Right cardiac atrium (tissue), 5 donors: ENCODE measurements at regions not wholly inside any gene's neighbourhood (a gene's known extent, or its start where the extent isn't known, plus 50 kb on each side); places are given as distances from the start of the nearest gene placed in this dataset.

Experiments used
- ATAC-seq, 2 donors: fragments of 200-7000 bp; cut with Tn5 transposase; one replicate each; pipeline versions ENCODE4 v1.8.0 to v1.9.1; 2020; ENCODE audit warnings: moderate library complexity in 2 of 2, mild to moderate bottlenecking in 1 of 2
- DNase-seq, 3 donors: peaks; one replicate each; pipeline ENCODE4 v3.0.0-alpha.2; 2020
- H3K27ac ChIP-seq: one replicate; pipeline ENCODE4 v1.5.1; 2013; ENCODE audit warnings: mild to moderate bottlenecking, low read length, control low read depth, moderate library complexity
- H3K27me3 ChIP-seq: one replicate; pipeline ENCODE4 v1.6.1; 2013; ENCODE audit not compliant: control insufficient read depth, insufficient read depth
- H3K4me1 ChIP-seq: one replicate; pipeline ENCODE4 v1.6.1; 2013; ENCODE audit warnings: low read length; ENCODE audit not compliant: control insufficient read depth, insufficient read depth
- H3K4me3 ChIP-seq: one replicate; pipeline ENCODE4 v1.5.1; 2013; ENCODE audit warnings: low read length, control low read depth
- H3K9me3 ChIP-seq: one replicate; pipeline ENCODE4 v1.6.1; 2013; ENCODE audit warnings: low read length; ENCODE audit not compliant: control insufficient read depth
- WGBS: extraction: QIAGEN DNeasy Blood & Tissue Kit; methylation state at CpG from one replicate; pipeline ENCODE4 v1.1.7; 2013; 5-methylcytosine and 5-hydroxymethylcytosine counted together
- intact Hi-C, 4 donors: fragments of 100-400 bp; cut with DNase I; formaldehyde crosslinking; loops; one replicate each; pipeline versions ENCODE4 v1.11.0 to v1.14.0; 2022 to 2023
- donor health status: healthy with polysubstance abuse.
- donor health status: DM: no; HTN: yes; CAD: no.
- donor health status: DM: no; HTN: no; CAD: no.
- donor health status: DM: no; HTN: yes; CAD: no; lungs with severe emphysema.
- donor health status: DM: yes; HTN: yes; CAD: no.

DNA sequence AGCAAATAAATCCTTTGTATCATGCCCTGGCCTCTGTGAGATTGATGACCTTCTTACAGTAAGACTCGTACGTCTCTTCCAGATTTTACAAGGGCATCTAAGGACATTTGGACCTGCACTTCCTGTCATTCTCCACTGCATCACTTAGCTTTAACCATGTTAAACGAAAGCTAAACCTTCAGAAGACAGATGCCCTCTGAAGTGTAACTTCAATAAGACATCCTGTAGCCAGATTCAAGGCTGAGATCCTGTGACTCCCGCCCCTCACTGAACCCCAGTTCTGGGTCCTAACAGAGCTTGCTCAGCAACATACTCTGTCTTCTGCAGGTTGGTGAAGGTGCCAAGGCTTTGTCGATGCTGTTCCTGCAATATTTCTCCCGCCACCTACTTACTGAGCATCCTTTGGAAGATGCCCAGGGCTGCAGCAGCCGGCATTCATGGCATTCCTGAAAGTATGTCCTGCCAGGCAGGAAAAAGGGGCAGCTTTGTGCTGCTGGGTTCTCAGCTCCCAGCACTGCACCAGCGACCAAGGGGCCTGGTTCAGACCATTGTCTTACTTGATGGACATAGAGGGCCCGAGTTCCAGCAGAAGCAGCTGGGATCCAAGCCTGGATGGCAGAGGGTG lies 131.1 kb downstream of the AXIN2 start:
- H3K4me3 ChIP-seq = no peak overlapping the region
- intact Hi-C loops = no loop called here
- no peaks in the 10 kb centered on the region for H3K4me1 ChIP-seq
- WGBS = 45% methylated on average over 9 of the region's 9 CpGs
- ATAC-seq (peak; percentile 36 to 83), DNase-seq (peak in 2 of 3 donors; percentile 63 to 65)
- no peak overlapping the region for H3K27ac ChIP-seq
- no peaks in the 10 kb centered on the region for H3K27me3 ChIP-seq
- no peaks in the 10 kb centered on the region for H3K9me3 ChIP-seq

DNA sequence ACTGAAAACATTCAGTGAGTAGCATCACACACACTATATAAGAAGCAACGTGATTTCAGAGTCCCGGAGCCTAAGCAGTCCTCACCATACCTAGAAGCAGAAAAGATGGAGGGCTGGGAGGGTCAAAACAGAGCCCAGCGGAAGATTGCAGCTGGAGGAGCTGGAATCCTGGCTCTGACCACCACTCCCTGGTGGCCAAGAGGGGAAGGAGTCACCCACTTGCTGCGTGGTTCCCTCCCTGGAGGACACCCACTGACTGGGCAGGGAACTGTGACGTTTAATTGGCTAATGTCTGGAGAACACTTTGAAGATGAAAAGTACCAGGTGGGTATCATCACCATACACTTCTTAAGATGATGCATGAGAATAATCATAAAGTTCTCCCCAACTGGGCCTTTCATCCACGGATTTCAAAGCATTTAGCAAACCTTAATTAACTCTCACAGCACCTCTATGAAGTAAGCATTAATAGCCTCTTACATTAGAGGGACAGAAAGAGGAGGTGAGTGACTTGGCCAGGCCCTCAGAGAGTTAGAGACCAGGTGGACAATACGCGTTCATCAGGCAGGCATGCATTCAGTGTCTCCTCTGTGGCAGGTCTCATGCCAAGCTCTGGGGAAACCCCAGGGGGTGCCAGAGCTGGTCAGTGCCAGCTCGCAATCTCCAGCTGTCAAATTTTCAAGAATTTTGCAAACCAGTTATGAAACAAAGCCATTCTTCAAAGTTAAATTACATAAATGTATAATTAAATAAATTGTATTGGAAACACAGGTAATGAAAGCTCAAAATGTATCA lies 137.9 kb downstream of the AXIN2 start:
- intact Hi-C loops = no loop called here
- Histone ChIP-seq H3K4me3 (no peak overlapping the region), H3K27ac (no peak overlapping the region), H3K27me3 (no peaks in the 10 kb centered on the region), H3K4me1 (peaks cover 1% of the 10 kb centered on the region), H3K9me3 (no peaks in the 10 kb centered on the region)
- DNase-seq = no peak
- no peak for ATAC-seq
- WGBS = 60% methylated on average over 9 of the region's 9 CpGs

DNA sequence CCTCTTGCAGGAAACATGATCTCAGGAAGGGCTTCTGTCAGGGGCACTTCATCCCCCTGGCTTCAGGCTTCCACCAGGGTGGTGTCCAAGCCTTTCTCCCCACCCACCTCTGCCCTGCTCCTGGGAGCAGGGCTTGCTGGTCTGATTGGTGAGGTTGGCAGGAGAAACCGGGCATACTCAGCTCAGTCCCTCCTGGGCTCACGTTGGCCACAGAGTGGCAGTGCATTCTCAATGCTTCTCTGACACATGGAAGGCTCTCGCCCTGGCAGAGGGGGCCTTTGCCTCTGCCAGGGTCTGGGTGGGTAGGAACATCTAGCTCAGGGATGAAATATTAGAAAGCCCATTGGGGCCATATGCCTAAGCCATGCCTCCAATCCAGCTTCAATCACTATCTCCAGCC lies 142.8 kb downstream of the AXIN2 start:
- intact Hi-C loops = no loop called here

DNA sequence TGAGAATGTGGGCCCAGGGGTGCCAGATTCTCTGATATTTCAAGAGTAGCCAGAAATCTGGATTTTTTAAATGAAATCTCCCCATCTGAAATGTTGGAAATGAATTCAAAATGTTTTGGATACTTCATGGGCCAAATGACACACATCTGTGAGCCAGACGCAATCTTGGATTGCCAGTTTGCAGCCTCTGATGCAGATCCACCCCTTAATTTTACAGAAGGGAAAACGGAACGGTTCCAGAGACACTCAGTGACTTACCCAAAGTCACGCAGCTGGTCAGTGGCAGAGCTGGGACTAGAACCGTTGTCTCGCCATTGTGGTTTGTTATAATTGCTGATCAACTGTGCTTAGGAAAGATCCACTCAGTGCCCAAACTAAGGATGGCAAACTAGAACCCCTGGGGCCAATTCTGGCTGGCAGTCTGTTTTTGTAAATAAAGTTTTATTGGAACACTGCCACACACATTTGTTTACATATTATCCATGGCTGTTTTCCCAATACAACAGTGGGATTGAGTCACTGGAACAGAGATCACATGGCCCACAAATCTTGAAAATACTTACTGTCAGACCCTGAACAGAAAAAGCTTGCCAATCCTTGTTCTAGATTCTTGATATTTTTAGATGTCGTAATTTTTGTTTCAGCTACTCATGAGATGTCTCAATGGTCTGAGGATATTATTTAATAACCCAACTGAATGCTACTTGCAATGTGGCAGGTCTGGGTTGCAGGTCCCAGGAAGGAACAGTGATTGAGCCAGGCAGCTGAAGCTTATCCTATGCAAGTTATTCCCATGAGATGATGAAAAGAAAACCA lies 143.8 kb downstream of the AXIN2 start:
- no peak overlapping the region for H3K4me3 ChIP-seq
- H3K27ac ChIP-seq = no peak overlapping the region
- no peaks in the 10 kb centered on the region for H3K9me3 ChIP-seq
- no peaks in the 10 kb centered on the region for H3K27me3 ChIP-seq
- no peaks in the 10 kb centered on the region for H3K4me1 ChIP-seq
- intact Hi-C loops = no loop called here
- DNase-seq (no peak), ATAC-seq (no peak)
- WGBS = 89% methylated on average over 7 of the region's 7 CpGs

More for the DNA sequence above, 142.8 kb downstream of the AXIN2 start:
- DNase-seq = peak in 1 of 3 donors; percentile 52
- peaks cover 1% of the 10 kb centered on the region for H3K4me1 ChIP-seq
- 40% methylated on average over 3 of the region's 3 CpGs for WGBS
- peak; percentile 50 to 70 for ATAC-seq
- no peaks in the 10 kb centered on the region for H3K27me3 ChIP-seq
- H3K9me3 ChIP-seq = no peaks in the 10 kb centered on the region
- H3K27ac ChIP-seq = no peak overlapping the region
- H3K4me3 ChIP-seq = no peak overlapping the region

DNA sequence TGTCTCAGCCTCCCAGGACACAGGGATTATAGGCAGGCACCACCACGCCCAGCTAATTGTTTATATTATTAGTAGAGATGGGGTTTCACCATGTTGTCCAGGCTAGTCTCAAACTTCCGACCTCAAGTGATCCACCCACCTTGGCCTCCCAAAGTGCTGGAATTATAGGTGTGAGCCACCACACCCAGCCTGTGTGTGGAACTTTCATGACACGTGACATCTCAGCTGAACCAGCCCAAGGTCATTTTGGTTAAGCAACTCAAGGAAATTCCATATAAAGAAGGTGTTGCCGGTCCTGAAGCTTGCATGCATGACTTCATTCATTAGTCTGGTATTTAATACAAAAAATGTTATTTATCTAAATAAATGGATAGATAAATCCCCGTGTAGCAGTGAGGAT lies 145.5 kb downstream of the AXIN2 start:
- intact Hi-C loops = no loop called here
- Histone ChIP-seq H3K9me3 (no peaks in the 10 kb centered on the region), H3K4me1 (no peaks in the 10 kb centered on the region), H3K27ac (no peak overlapping the region), H3K27me3 (no peaks in the 10 kb centered on the region), H3K4me3 (no peak overlapping the region)
- WGBS = 83% methylated on average over 5 of the region's 5 CpGs
- ATAC-seq = no peak
- no peak for DNase-seq

DNA sequence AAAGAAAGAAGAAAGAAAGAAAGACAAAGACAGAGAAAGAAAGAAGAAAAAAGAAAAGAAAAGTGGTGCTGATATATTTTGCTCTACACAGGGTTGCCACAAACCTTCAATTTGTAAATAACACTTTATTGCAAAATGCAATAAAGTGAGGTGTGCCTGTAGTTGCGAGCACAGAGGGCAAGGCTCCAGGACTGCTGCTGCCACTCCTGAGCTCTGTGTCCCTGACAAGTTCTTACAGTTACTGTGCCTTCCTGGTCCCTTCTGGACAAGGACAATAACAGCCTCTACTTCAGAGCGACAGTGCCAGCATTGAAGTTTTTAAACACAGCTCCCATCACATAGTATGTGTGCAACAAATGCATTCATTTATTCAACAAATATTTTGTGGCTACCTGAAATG lies 148.1 kb downstream of the AXIN2 start:
- intact Hi-C loops = no loop called here
- no peak overlapping the region for H3K4me3 ChIP-seq
- WGBS = 95% methylated on average over 2 of the region's 2 CpGs

DNA sequence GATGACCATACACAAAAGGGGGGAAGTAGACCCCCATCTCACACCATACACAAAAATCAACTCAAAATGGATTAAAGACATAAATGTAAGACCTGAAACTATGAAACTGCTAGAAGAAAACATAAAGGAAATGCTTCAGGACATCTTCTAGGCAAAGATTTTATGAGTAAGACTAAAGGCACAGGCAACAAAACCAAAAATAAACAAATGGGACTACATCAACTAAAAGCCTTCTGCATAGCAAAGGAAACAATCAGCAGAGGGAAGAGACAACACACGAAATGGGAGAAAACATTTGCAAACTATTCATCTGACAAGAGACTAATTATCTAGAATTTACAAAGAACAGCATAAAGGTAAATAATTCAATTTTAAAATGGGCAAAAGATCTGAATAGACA lies 152.1 kb downstream of the AXIN2 start:
- peaks cover 2% of the 10 kb centered on the region for H3K4me1 ChIP-seq
- no peak for ATAC-seq
- no peak overlapping the region for H3K27ac ChIP-seq
- no peak overlapping the region for H3K4me3 ChIP-seq
- no peak for DNase-seq
- 42% methylated on average over 1 of the region's 1 CpG for WGBS
- no peaks in the 10 kb centered on the region for H3K27me3 ChIP-seq
- H3K9me3 ChIP-seq = no peaks in the 10 kb centered on the region
- intact Hi-C loops = no loop called here

More for the DNA sequence above, 148.1 kb downstream of the AXIN2 start:
- ATAC-seq = no peak
- H3K27me3 ChIP-seq = no peaks in the 10 kb centered on the region
- no peak for DNase-seq
- H3K9me3 ChIP-seq = no peaks in the 10 kb centered on the region
- H3K4me1 ChIP-seq = no peaks in the 10 kb centered on the region
- no peak overlapping the region for H3K27ac ChIP-seq

DNA sequence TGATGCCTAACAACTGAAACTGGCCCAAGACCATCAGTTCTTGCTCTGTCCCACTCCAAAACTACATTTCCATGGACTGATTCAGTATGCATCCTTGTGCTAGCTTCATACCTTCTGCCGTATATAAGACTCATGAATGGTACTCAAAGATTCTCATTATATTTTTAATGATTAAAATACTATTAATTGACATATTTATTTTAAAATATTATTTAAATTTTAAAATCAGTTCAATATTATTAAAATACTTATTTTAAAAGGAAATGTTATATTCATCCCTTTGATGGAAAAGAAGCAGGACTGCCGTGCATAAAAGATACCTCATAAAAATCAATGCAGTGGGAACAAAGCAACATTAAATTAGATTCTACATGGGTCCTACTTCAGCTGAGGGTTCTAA lies 153.4 kb downstream of the AXIN2 start:
- intact Hi-C loops = no loop called here
- WGBS = 96% methylated on average over 2 of the region's 2 CpGs
- no peak overlapping the region for H3K27ac ChIP-seq
- ATAC-seq (no peak), DNase-seq (no peak)
- H3K9me3 ChIP-seq = no peaks in the 10 kb centered on the region
- H3K27me3 ChIP-seq = no peaks in the 10 kb centered on the region
- H3K4me3 ChIP-seq = no peak overlapping the region
- H3K4me1 ChIP-seq = peaks cover 2% of the 10 kb centered on the region

DNA sequence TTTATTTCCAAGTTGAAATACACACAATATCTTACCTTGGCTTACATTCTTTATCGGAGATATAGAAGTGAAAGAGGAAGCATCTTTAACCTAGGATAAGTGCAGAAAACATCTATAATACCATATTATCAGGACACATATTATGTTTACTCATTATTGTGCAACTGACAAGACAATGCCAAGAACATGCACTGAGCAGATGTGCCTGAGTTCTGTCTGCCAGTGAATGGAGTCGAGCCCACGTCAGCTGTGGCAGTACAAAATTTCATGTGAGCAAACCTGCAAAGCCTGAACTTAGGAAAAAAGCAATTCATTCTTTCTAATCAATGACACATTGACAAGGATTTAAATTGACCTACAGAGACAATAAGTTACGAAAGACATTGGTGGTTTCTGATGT lies 154.4 kb downstream of the AXIN2 start:
- Histone ChIP-seq H3K27ac (no peak overlapping the region), H3K9me3 (no peaks in the 10 kb centered on the region), H3K4me1 (peaks cover 2% of the 10 kb centered on the region), H3K4me3 (no peak overlapping the region), H3K27me3 (no peaks in the 10 kb centered on the region)
- intact Hi-C loops = no loop called here
- DNase-seq (no peak), ATAC-seq (no peak)
- 73% methylated on average over 4 of the region's 4 CpGs for WGBS

DNA sequence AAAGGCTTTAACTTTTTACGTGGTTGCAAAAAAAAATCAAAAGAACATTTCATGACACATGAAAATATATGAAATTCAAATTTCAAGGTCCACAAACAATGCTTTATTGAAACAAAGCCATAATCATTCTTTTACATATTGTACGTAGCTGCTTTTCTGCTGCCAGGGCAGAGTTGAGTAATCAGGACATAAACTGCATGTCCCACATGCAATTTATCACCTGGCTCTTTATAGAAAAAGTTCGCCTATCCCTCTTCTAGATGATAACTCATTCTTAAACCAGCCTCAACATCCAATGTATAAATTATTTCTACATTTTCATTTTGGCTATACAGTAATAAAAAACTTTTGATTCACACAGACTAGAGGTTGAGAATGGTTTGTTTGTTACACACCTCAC lies 154.9 kb downstream of the AXIN2 start:
- 84% methylated on average over 3 of the region's 3 CpGs for WGBS
- intact Hi-C loops = no loop called here
- Histone ChIP-seq H3K4me3 (no peak overlapping the region), H3K4me1 (peaks cover 2% of the 10 kb centered on the region), H3K27me3 (no peaks in the 10 kb centered on the region), H3K9me3 (no peaks in the 10 kb centered on the region), H3K27ac (no peak overlapping the region)
- no peak for DNase-seq
- no peak for ATAC-seq

DNA sequence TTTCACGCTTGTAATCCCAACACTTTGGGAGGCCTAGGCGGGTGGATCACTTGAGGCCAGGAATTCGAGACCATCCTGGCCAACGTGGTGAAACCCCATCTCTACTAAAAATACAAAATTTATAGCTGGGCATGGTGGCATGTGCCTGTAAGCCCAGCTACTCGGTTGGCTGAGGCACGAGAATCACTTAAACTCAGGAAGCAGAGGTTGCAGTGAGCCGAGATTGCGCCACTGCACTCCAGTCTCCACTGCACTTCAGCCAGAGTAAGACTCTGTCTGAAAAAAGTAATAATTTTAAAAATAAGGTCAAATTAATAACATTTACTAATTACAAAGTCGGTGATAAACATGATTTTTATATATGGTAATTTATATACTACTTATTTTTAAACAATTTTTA lies 155.9 kb downstream of the AXIN2 start:
- ATAC-seq (no peak), DNase-seq (no peak)
- Histone ChIP-seq H3K27ac (no peak overlapping the region), H3K4me1 (peaks cover 2% of the 10 kb centered on the region), H3K4me3 (no peak overlapping the region), H3K9me3 (no peaks in the 10 kb centered on the region), H3K27me3 (no peaks in the 10 kb centered on the region)
- 71% methylated on average over 9 of the region's 9 CpGs for WGBS
- intact Hi-C loops = no loop called here
